Activated CD8-positive, alpha-beta T cell treated with anti-CD3 and anti-CD28 coated beads for 36 hours (primary cell): ENCODE measurements at regions not wholly inside any gene's neighbourhood (a gene's known extent, or its start where the extent isn't known, plus 50 kb on each side); places are given as distances from the start of the nearest gene placed in this dataset.

Experiments used
- ATAC-seq: fragments of 200-7000 bp; cut with Tn5 transposase; one replicate; pipeline ENCODE4 v1.10.0; 2021; ENCODE audit warnings: mild to moderate bottlenecking, moderate library complexity
- CTCF ChIA-PET: fragments of 350-600 bp; sonication (Branson Sonifier 250); formaldehyde crosslinking; loops from one replicate; lab custom pipeline; 2021; ENCODE audit warnings: antibody characterized with exemption; lab: Charles Lee
- POLR2A ChIA-PET: fragments of 350-600 bp; sonication (Branson Sonifier 250); formaldehyde crosslinking; loops from one replicate; lab custom pipeline; 2021; ENCODE audit warnings: antibody characterized with exemption; lab: Charles Lee
- DNase-seq: peaks from one replicate; pipeline ENCODE4 v3.0.0-alpha.2; 2020
- H3K27ac Mint-ChIP-seq: one replicate; pipeline ENCODE4 v1.8.0; 2021; ENCODE audit warnings: mild to moderate bottlenecking, mixed read lengths
- H3K27me3 Mint-ChIP-seq: one replicate; pipeline ENCODE4 v1.8.0; 2021; ENCODE audit warnings: mixed read lengths
- H3K36me3 Mint-ChIP-seq: one replicate; pipeline ENCODE4 v1.8.0; 2021; ENCODE audit warnings: low read depth, mixed read lengths
- H3K4me1 Mint-ChIP-seq: one replicate; pipeline ENCODE4 v1.8.0; 2021; ENCODE audit warnings: low read depth, mixed read lengths
- H3K4me3 Mint-ChIP-seq: one replicate; pipeline ENCODE4 v1.8.0; 2021; ENCODE audit warnings: mild to moderate bottlenecking, moderate library complexity, mixed read lengths
- H3K9me3 Mint-ChIP-seq: one replicate; pipeline ENCODE4 v1.8.0; 2021; ENCODE audit warnings: mixed read lengths
- CTCF ChIP-seq: fragments of 200-600 bp; IDR thresholded peaks from one replicate; pipeline ENCODE4 v1.8.0; 2022; ENCODE audit warnings: antibody characterized with exemption, mild to moderate bottlenecking
- intact Hi-C: fragments of 100-400 bp; cut with micrococcal nuclease; formaldehyde crosslinking; loops from one replicate; pipeline ENCODE4 v1.10.0; 2022

DNA sequence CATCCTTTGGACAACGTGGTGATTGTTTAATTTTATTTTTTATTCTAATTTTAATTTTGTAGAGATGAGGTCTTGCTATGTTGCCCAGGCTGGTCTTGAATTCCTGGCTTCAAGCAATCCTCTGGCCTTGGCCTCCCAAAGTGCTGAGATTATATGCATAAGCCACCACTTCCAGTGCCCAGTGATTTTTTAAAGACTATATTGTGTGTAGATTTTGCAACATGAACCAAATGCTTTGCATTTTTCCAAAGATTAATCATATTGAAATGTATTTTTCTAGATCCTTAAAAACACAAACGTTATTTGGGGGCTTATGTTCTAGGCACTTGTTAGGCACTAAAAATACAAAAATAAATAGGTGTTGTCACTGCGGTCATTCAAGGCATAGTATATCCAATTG lies 117.6 kb upstream of the CCN2 start:
- POLR2A ChIA-PET = no interaction called here
- no peaks in the 10 kb centered on the region for H3K9me3 Mint-ChIP-seq
- H3K27ac Mint-ChIP-seq = no peak overlapping the region
- DNase-seq (no peak), ATAC-seq (no peak)
- no peaks in the 10 kb centered on the region for H3K27me3 Mint-ChIP-seq
- intact Hi-C loops = no loop called here
- H3K36me3 Mint-ChIP-seq = no peaks in the 10 kb centered on the region
- no peak overlapping the region for H3K4me3 Mint-ChIP-seq
- H3K4me1 Mint-ChIP-seq = no peaks in the 10 kb centered on the region
- no peak for TF ChIP-seq CTCF
- CTCF ChIA-PET = no interaction called here

GRCh38 chr6:132067286-132067685 lies 116.1 kb upstream of the CCN2 start:
- H3K9me3 Mint-ChIP-seq = no peaks in the 10 kb centered on the region
- H3K27me3 Mint-ChIP-seq = no peaks in the 10 kb centered on the region
- POLR2A ChIA-PET = no interaction called here
- H3K4me3 Mint-ChIP-seq = no peak overlapping the region
- no peaks in the 10 kb centered on the region for H3K4me1 Mint-ChIP-seq
- ATAC-seq = no peak
- no peak for TF ChIP-seq CTCF
- H3K36me3 Mint-ChIP-seq = no peaks in the 10 kb centered on the region
- CTCF ChIA-PET = no interaction called here
- intact Hi-C loops = no loop called here
- H3K27ac Mint-ChIP-seq = no peak overlapping the region
- no peak for DNase-seq

- ATAC-seq (no peak), DNase-seq (no peak)
- no peak overlapping the region for H3K27ac Mint-ChIP-seq
- intact Hi-C loops = no loop called here
- ChIA-PET POLR2A (no interaction called here), CTCF (no interaction called here)
- no peaks in the 10 kb centered on the region for H3K9me3 Mint-ChIP-seq
- no peak for TF ChIP-seq CTCF
- H3K27me3 Mint-ChIP-seq = no peaks in the 10 kb centered on the region
- no peaks in the 10 kb centered on the region for H3K36me3 Mint-ChIP-seq
- no peaks in the 10 kb centered on the region for H3K4me1 Mint-ChIP-seq
- H3K4me3 Mint-ChIP-seq = no peak overlapping the region
Observed at GRCh38 chr6:132065556-132065955, 114.4 kb upstream of the CCN2 start.

DNA sequence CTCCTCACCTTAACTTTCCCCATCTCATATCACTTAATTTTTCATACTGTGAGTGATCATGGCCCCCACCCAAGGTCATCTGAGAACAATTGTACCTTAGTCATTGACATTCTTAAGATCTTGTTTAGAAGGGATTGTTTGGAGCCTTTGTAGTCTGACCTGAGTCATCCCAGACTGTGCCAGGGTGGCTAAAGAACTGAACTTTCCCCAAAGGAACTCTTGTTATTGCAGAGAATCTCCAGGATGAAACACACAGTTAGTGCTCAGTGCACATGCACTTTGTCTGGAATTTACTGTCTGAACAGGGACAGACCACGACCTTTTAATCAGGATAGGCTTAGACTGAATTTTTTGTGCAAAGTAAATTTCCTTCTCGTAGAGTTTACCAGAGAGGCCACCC lies 112.6 kb upstream of the CCN2 start:
- no peaks in the 10 kb centered on the region for H3K9me3 Mint-ChIP-seq
- ATAC-seq (no peak), DNase-seq (no peak)
- no peak overlapping the region for H3K4me3 Mint-ChIP-seq
- intact Hi-C loops = no loop called here
- TF ChIP-seq CTCF = no peak
- POLR2A ChIA-PET = no interaction called here
- H3K27ac Mint-ChIP-seq = no peak overlapping the region
- CTCF ChIA-PET = no interaction called here
- no peaks in the 10 kb centered on the region for H3K4me1 Mint-ChIP-seq
- H3K36me3 Mint-ChIP-seq = no peaks in the 10 kb centered on the region
- H3K27me3 Mint-ChIP-seq = no peaks in the 10 kb centered on the region

DNA sequence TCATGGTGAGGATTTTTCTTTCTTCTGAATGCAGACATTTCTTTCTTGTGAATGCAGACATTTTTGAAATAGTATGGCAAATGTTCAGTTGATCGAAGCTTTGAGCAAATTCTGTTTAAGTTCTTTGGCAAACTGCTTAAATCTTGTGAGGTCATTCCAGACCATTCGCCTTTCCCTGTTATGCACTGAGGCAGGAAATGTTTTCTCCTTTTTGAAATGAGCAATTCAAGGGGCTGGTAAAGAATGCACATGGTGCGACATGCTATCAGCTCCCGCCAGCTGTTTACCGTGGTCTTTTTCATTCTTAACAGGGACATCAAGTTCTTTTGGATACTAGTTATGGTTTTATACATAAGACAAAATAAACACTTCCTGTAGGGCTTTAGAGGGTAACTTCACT lies 112.0 kb upstream of the CCN2 start:
- ChIA-PET POLR2A (no interaction called here), CTCF (no interaction called here)
- Mint-ChIP-seq H3K9me3 (no peaks in the 10 kb centered on the region), H3K36me3 (no peaks in the 10 kb centered on the region), H3K27ac (no peak overlapping the region), H3K27me3 (no peaks in the 10 kb centered on the region), H3K4me1 (no peaks in the 10 kb centered on the region), H3K4me3 (no peak overlapping the region)
- no peak for ATAC-seq
- TF ChIP-seq CTCF = no peak
- no peak for DNase-seq
- intact Hi-C loops = no loop called here
